SU-DHL-6 (cell line): ENCODE measurements at regions not wholly inside any gene's neighbourhood (a gene's known extent, or its start where the extent isn't known, plus 50 kb on each side); places are given as distances from the start of the nearest gene placed in this dataset.
"Not testable (repeated sequence)": the region's sequence is repeated elsewhere in the genome, so short reads cannot be mapped to it uniquely, and the experiment has no call there.

ENCODE experiments used
- CTCF ChIP-seq: fragments of 200-600 bp; sonication (generic); IDR thresholded peaks from one replicate; pipeline ENCODE4 v1.5.1; 2017; ENCODE audit warnings: antibody characterized with exemption, mild to moderate bottlenecking, low read length, moderate library complexity; ENCODE audit not compliant: insufficient read depth, poor library complexity, severe bottlenecking
- EZH2phosphoT487 ChIP-seq: fragments of 200-600 bp; sonication (generic), shearing (Covaris generic); conservative IDR thresholded peaks from 2 replicates; pipeline ENCODE4 v1.6.1; 2018; ENCODE audit warnings: mild to moderate bottlenecking, antibody characterized with exemption, low read length, moderate library complexity, mixed read lengths

GRCh38 chr16:88149663-88150062 is 198.4 kb downstream of the BANP start:
- TF ChIP-seq CTCF, EZH2phosphoT487: not testable (repeated sequence)
